Activated T-helper 17 cell treated with anti-CD3 and anti-CD28 coated beads, Interleukin-2, amount 50 U/mL, for 72 hours (primary cell): ENCODE measurements at regions not wholly inside any gene's neighbourhood (a gene's known extent, or its start where the extent isn't known, plus 50 kb on each side); places are given as distances from the start of the nearest gene placed in this dataset.
"Not testable (repeated sequence)": the region's sequence is repeated elsewhere in the genome, so short reads cannot be mapped to it uniquely, and the experiment has no call there.

Experiments used
- ATAC-seq: fragments of 150-1000 bp; cut with Tn5 transposase; replicated peaks from 2 replicates; pipeline ENCODE4 v1.10.0; 2021; ENCODE audit warnings: mild to moderate bottlenecking, moderate library complexity
- H3K27ac Mint-ChIP-seq: one replicate; pipeline ENCODE4 v1.8.0; 2022; ENCODE audit warnings: mixed read lengths
- H3K27me3 Mint-ChIP-seq: one replicate; pipeline ENCODE4 v1.8.0; 2022; ENCODE audit warnings: mixed read lengths
- H3K36me3 Mint-ChIP-seq: one replicate; pipeline ENCODE4 v1.8.0; 2022; ENCODE audit warnings: low read depth, mild to moderate bottlenecking, mixed read lengths
- H3K4me1 Mint-ChIP-seq: one replicate; pipeline ENCODE4 v1.8.0; 2022; ENCODE audit warnings: mixed read lengths
- H3K4me3 Mint-ChIP-seq: one replicate; pipeline ENCODE4 v1.8.0; 2022; ENCODE audit warnings: mild to moderate bottlenecking, mixed read lengths
- H3K9me3 Mint-ChIP-seq: one replicate; pipeline ENCODE4 v1.8.0; 2022; ENCODE audit warnings: mixed read lengths

DNA sequence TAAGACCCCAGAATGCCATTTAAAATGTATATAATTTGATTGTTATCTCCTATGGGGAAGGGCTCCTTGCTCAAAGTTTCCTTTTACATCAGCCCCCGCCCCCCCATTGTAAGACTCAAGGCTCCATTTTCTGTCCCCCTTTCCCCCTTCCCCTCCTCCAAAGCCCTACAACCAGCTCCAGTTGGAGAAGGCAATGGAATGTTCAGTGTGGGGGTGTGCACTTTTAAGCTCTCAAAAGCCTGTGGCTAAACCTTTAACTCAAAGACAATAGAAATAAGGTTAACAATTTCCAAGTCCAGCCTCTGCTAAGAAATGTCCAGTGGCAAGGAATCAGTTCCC, 114.7 kb downstream of the NOG start:
- ATAC-seq: no peak
- Mint-ChIP-seq H3K4me3 (no peak overlapping the region), H3K27ac (no peak overlapping the region), H3K27me3 (peaks cover 19% of the 10 kb centered on the region), H3K36me3 (no peaks in the 10 kb centered on the region), H3K9me3 (no peaks in the 10 kb centered on the region), H3K4me1 (no peaks in the 10 kb centered on the region)

DNA sequence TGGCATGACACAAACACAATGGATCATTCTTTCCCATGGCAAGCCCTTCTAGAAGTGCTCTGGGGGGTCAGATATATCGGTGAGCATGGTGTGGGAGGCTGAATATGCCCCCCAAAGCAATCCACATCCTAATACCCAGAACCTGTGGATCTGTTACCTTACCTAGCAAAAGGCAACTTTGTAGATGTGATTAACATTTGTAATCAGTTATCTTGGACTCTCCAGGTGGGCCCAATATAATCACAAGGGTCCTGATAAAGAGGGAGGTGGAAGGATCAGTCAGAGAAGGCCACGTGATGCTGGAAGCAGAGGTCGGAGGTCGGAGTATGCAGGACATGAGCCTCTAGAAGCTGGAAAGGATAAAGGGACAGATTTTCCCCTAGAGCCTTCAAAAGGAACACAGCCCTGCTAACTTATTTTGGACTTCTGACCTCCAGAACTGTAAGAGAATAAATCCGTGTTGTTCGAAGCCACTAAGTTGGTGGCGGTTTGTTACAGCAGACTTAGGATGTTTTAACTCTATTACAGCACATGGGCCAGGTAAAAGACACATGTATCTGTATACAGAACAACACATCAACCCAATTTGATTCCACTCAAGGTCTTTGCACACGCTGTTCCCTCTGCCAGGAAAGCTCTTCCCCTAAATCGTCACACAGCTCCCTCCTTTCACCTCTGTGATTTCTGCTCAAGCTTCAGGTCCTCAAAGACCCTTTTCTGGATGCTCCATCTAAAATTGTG, 115.3 kb downstream of the NOG start:
- H3K36me3 Mint-ChIP-seq: no peaks in the 10 kb centered on the region
- peaks cover 13% of the 10 kb centered on the region for H3K27me3 Mint-ChIP-seq
- no peaks in the 10 kb centered on the region for H3K4me1 Mint-ChIP-seq
- H3K4me3 Mint-ChIP-seq: no peak overlapping the region
- no peak for ATAC-seq
- no peaks in the 10 kb centered on the region for H3K9me3 Mint-ChIP-seq
- no peak overlapping the region for H3K27ac Mint-ChIP-seq

GRCh38 chr17:56710986-56711385, 117.5 kb downstream of the NOG start:
- H3K4me3 Mint-ChIP-seq: no peak overlapping the region
- H3K4me1 Mint-ChIP-seq: no peaks in the 10 kb centered on the region
- no peaks in the 10 kb centered on the region for H3K36me3 Mint-ChIP-seq
- H3K27me3 Mint-ChIP-seq: peaks cover 3% of the 10 kb centered on the region
- no peaks in the 10 kb centered on the region for H3K9me3 Mint-ChIP-seq
- no peak for ATAC-seq
- H3K27ac Mint-ChIP-seq: no peak overlapping the region

DNA sequence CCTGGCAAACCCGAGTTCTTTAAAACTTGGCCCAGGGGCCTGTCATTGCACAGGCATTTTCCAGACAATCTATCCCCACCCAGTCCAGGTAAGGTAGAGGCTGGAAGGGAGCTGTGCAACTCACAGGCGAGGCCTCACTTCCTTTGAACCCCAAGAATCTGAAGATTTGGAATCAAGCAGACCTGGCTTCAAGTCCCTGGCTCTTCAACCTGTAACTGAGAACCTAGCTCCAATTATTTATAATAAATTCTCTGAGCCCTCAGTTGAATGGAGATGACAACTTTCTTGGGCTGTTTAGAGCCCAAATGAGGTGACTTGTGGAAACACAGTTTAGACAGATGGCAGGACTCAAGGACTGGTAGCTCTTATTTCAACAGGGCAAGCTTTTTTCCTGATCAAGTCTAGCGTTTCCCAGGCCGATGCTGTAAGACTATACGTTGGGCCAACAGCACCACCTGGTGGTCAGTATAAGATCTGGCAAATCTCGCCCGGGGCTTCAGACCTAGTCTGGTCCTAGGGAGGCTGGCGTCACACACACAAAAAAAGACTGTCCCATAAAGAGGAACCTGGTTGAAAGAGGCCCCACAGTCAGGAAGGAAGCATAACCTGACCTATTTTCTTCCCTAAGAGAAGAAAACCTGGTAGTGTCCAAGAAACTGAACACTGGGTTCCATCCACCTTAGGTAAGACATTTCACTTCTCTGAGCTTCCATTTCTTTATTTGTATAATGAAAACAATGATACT, 117.9 kb downstream of the C17orf67 start:
- Mint-ChIP-seq H3K4me3 (no peak overlapping the region), H3K9me3 (no peaks in the 10 kb centered on the region), H3K4me1 (no peaks in the 10 kb centered on the region), H3K27ac (no peak overlapping the region), H3K27me3 (no peaks in the 10 kb centered on the region), H3K36me3 (no peaks in the 10 kb centered on the region)
- peak; percentile 86 for ATAC-seq

GRCh38 chr17:56717471-56717870, 116.2 kb downstream of the C17orf67 start:
- no peak overlapping the region for H3K27ac Mint-ChIP-seq
- no peaks in the 10 kb centered on the region for H3K27me3 Mint-ChIP-seq
- ATAC-seq: no peak
- H3K36me3 Mint-ChIP-seq: no peaks in the 10 kb centered on the region
- H3K4me3 Mint-ChIP-seq: no peak overlapping the region
- no peaks in the 10 kb centered on the region for H3K9me3 Mint-ChIP-seq
- no peaks in the 10 kb centered on the region for H3K4me1 Mint-ChIP-seq

DNA sequence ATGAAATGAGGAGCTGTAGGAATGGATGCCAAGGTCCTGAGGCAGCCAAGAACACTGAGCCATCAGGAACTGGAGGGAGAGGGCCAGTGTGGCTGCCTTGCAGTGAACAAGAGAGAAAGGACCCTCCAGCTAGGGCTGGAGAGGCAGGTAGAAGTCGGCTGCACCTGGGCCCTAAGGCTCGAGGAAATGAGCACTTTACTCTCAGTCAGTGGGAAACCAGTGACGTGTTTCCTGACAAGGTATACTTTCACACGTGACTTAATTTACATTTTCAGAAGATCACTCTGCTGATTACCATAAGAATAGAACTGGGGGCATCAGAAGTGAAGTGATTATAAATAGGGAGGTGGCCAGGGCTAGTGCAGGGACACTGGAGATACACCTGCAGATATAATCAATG, 115.2 kb downstream of the C17orf67 start:
- H3K27me3 Mint-ChIP-seq: no peaks in the 10 kb centered on the region
- H3K4me3 Mint-ChIP-seq: no peak overlapping the region
- H3K4me1 Mint-ChIP-seq: no peaks in the 10 kb centered on the region
- no peaks in the 10 kb centered on the region for H3K36me3 Mint-ChIP-seq
- H3K27ac Mint-ChIP-seq: peak overlapping the region; percentile 1
- ATAC-seq: no peak
- H3K9me3 Mint-ChIP-seq: no peaks in the 10 kb centered on the region

GRCh38 chr17:56723421-56723820, 110.3 kb downstream of the C17orf67 start:
- H3K4me1 Mint-ChIP-seq: no peaks in the 10 kb centered on the region
- no peak overlapping the region for H3K27ac Mint-ChIP-seq
- H3K36me3 Mint-ChIP-seq: no peaks in the 10 kb centered on the region
- no peak for ATAC-seq
- no peak overlapping the region for H3K4me3 Mint-ChIP-seq
- H3K9me3 Mint-ChIP-seq: no peaks in the 10 kb centered on the region
- H3K27me3 Mint-ChIP-seq: no peaks in the 10 kb centered on the region

- no peak for ATAC-seq
These were observed 109.1 kb downstream of the C17orf67 start for GRCh38 chr17:56724664-56725063.

GRCh38 chr17:56725144-56725543, 108.6 kb downstream of the C17orf67 start:
- Mint-ChIP-seq H3K9me3 (no peaks in the 10 kb centered on the region), H3K4me1 (no peaks in the 10 kb centered on the region), H3K36me3 (no peaks in the 10 kb centered on the region), H3K27me3 (peaks cover 3% of the 10 kb centered on the region), H3K27ac (no peak overlapping the region), H3K4me3 (no peak overlapping the region)
- no peak for ATAC-seq

More at GRCh38 chr17:56724664-56725063, 109.1 kb downstream of the C17orf67 start:
- H3K27ac Mint-ChIP-seq: no peak overlapping the region
- no peaks in the 10 kb centered on the region for H3K9me3 Mint-ChIP-seq
- no peaks in the 10 kb centered on the region for H3K36me3 Mint-ChIP-seq
- H3K4me1 Mint-ChIP-seq: no peaks in the 10 kb centered on the region
- H3K4me3 Mint-ChIP-seq: no peak overlapping the region
- peaks cover 3% of the 10 kb centered on the region for H3K27me3 Mint-ChIP-seq

GRCh38 chr17:56727876-56728617, 105.7 kb downstream of the C17orf67 start:
- Mint-ChIP-seq H3K27ac (no peak overlapping the region), H3K4me3 (no peak overlapping the region), H3K36me3 (no peaks in the 10 kb centered on the region), H3K4me1 (no peaks in the 10 kb centered on the region), H3K27me3 (peaks cover 8% of the 10 kb centered on the region), H3K9me3 (no peaks in the 10 kb centered on the region)
- peak; percentile 23 for ATAC-seq

- ATAC-seq: peak; percentile 52
- H3K4me1 Mint-ChIP-seq, H3K27me3 Mint-ChIP-seq, H3K4me3 Mint-ChIP-seq, H3K27ac Mint-ChIP-seq, H3K9me3 Mint-ChIP-seq, H3K36me3 Mint-ChIP-seq: not testable (repeated sequence)
These were observed 102.6 kb downstream of the C17orf67 start for GRCh38 chr17:56731096-56731495.

DNA sequence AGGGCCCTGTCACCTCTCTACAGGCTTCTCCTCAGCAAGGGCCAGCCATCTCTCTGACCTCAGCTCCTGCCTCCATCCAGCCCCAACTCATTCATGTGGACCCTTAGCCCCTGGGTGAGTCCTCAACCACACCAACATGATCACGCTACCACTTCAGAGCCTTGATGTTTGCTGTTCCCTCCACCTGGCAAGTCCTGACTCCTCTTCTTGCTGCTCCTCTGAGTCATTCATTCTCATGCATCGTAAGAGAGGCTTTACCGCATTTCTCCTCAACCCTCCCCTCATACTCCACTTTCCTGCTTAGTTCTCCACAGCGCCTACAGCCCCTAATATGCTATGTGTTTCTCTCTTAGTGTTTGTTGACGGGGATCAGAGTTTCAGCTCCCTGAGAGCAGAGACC, 99.9 kb downstream of the C17orf67 start:
- Mint-ChIP-seq H3K4me1 (no peaks in the 10 kb centered on the region), H3K36me3 (no peaks in the 10 kb centered on the region), H3K4me3 (no peak overlapping the region), H3K27ac (no peak overlapping the region), H3K9me3 (no peaks in the 10 kb centered on the region), H3K27me3 (peaks cover 11% of the 10 kb centered on the region)
- ATAC-seq: no peak

- H3K27ac Mint-ChIP-seq: no peak overlapping the region
- no peak for ATAC-seq
- H3K27me3 Mint-ChIP-seq: peaks cover 15% of the 10 kb centered on the region
- no peaks in the 10 kb centered on the region for H3K36me3 Mint-ChIP-seq
- no peaks in the 10 kb centered on the region for H3K4me1 Mint-ChIP-seq
- no peak overlapping the region for H3K4me3 Mint-ChIP-seq
- H3K9me3 Mint-ChIP-seq: no peaks in the 10 kb centered on the region
These were observed 97.9 kb downstream of the C17orf67 start for GRCh38 chr17:56735842-56736241.

GRCh38 chr17:56737421-56738161, 96.1 kb downstream of the C17orf67 start:
- Mint-ChIP-seq H3K36me3 (no peaks in the 10 kb centered on the region), H3K27me3 (peaks cover 17% of the 10 kb centered on the region), H3K27ac (no peak overlapping the region), H3K4me3 (no peak overlapping the region), H3K4me1 (no peaks in the 10 kb centered on the region), H3K9me3 (no peaks in the 10 kb centered on the region)
- ATAC-seq: no peak
